Mucosa of stomach (tissue), 1 donor: ENCODE measurements at regions not wholly inside any gene's neighbourhood (a gene's known extent, or its start where the extent isn't known, plus 50 kb on each side); places are given as distances from the start of the nearest gene placed in this dataset.
"Not testable (repeated sequence)": the region's sequence is repeated elsewhere in the genome, so short reads cannot be mapped to it uniquely, and the experiment has no call there.

Experiments
- H3K27me3 ChIP-seq: one replicate; pipeline ENCODE4 v1.7.0; 2013; ENCODE audit warnings: mild to moderate bottlenecking, low read length; ENCODE audit not compliant: control insufficient read depth, insufficient read depth
- H3K36me3 ChIP-seq: one replicate; pipeline ENCODE4 v1.7.0; 2013; ENCODE audit warnings: low read length; ENCODE audit not compliant: control insufficient read depth, insufficient read depth
- H3K4me1 ChIP-seq: one replicate; pipeline ENCODE4 v1.7.0; 2013; ENCODE audit warnings: mild to moderate bottlenecking, low read length; ENCODE audit not compliant: control insufficient read depth, insufficient read depth
- H3K4me3 ChIP-seq: one replicate; pipeline ENCODE4 v1.7.0; 2013; ENCODE audit warnings: low read length
- H3K9ac ChIP-seq: one replicate; pipeline ENCODE4 v1.7.0; 2013; ENCODE audit warnings: mild to moderate bottlenecking, low read length, moderate library complexity
- H3K9me3 ChIP-seq: one replicate; pipeline ENCODE4 v1.7.0; 2013; ENCODE audit warnings: mild to moderate bottlenecking, low read length, moderate library complexity; ENCODE audit not compliant: control insufficient read depth
- donor health status: Pancreatic carcinoma.

GRCh38 chr5:68055686-68056085 lies 159.9 kb upstream of the PIK3R1 start:
- H3K9me3 ChIP-seq, result no peaks in the 10 kb centered on the region
- no peaks in the 10 kb centered on the region for H3K4me1 ChIP-seq

GRCh38 chr5:68054638-68055037 lies 160.9 kb upstream of the PIK3R1 start:
- Histone ChIP-seq H3K9ac (no peak overlapping the region), H3K4me3 (no peak overlapping the region), H3K36me3 (no peaks in the 10 kb centered on the region), H3K27me3 (no peaks in the 10 kb centered on the region), H3K4me1 (no peaks in the 10 kb centered on the region), H3K9me3 (no peaks in the 10 kb centered on the region)

More at GRCh38 chr5:68055686-68056085, 159.9 kb upstream of the PIK3R1 start:
- H3K4me3 ChIP-seq, result no peak overlapping the region
- H3K27me3 ChIP-seq, result no peaks in the 10 kb centered on the region
- H3K36me3 ChIP-seq, result no peaks in the 10 kb centered on the region
- H3K9ac ChIP-seq, result no peak overlapping the region

DNA sequence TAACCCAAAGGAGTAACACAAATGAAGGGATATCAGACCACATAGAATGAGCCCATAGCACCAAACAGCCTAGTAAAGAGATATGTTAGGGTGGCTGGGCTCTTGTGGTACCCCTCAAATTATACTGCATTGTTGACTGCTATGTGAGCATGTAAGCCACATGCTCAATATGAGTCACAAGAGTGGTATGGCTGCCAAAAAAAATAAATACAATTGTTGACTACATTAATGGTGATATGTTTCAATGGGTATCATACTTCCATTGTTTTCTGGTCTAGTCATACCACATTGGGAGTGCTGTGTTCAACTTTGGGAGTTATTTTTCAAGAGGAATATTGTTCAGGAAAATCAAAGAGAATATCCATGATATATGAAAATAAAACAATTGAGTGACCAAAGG lies 162.4 kb upstream of the PIK3R1 start:
- Histone ChIP-seq H3K27me3 (no peaks in the 10 kb centered on the region), H3K4me1 (no peaks in the 10 kb centered on the region), H3K36me3 (no peaks in the 10 kb centered on the region), H3K9ac (no peak overlapping the region), H3K4me3 (no peak overlapping the region), H3K9me3 (no peaks in the 10 kb centered on the region)

- Histone ChIP-seq H3K27me3 (no peaks in the 10 kb centered on the region), H3K36me3 (no peaks in the 10 kb centered on the region)
Observed at GRCh38 chr5:68049053-68049713, 166.4 kb upstream of the PIK3R1 start.

GRCh38 chr5:68048516-68048915 lies 167.0 kb upstream of the PIK3R1 start:
- Histone ChIP-seq H3K9ac (no peak overlapping the region), H3K9me3 (no peaks in the 10 kb centered on the region), H3K27me3 (no peaks in the 10 kb centered on the region), H3K4me3 (no peak overlapping the region), H3K4me1 (no peaks in the 10 kb centered on the region), H3K36me3 (no peaks in the 10 kb centered on the region)

More at GRCh38 chr5:68049053-68049713, 166.4 kb upstream of the PIK3R1 start:
- Histone ChIP-seq H3K4me1 (no peaks in the 10 kb centered on the region), H3K4me3 (no peak overlapping the region), H3K9me3 (no peaks in the 10 kb centered on the region), H3K9ac (no peak overlapping the region)

DNA sequence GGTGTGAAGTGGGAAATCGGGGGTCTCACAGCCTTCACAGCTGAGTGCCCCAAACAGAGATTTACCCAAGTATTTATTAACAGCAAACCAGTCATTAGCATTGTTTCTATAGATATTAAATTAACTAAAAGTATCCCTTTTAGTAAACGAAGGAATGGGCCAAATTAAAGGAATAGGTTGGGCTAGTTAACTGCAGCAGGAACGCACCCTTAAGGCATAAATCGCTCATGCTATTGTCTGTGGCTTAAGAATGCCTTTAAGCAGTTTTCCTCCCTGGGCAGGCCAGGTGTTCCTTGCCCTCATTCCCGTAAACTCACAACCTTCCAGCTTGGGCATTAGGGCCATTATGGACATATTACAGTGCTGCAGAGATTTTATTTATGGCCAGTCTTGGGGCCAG lies 167.5 kb upstream of the PIK3R1 start:
- H3K27me3 ChIP-seq, H3K4me3 ChIP-seq, H3K4me1 ChIP-seq, H3K36me3 ChIP-seq, H3K9ac ChIP-seq, H3K9me3 ChIP-seq: not testable (repeated sequence)

GRCh38 chr5:68047035-68047434 lies 168.5 kb upstream of the PIK3R1 start:
- Histone ChIP-seq H3K9ac (no peak overlapping the region), H3K9me3 (no peaks in the 10 kb centered on the region), H3K36me3 (no peaks in the 10 kb centered on the region), H3K27me3 (no peaks in the 10 kb centered on the region), H3K4me1 (no peaks in the 10 kb centered on the region), H3K4me3 (no peak overlapping the region)

- no peaks in the 10 kb centered on the region for H3K27me3 ChIP-seq
- H3K9me3 ChIP-seq, result no peaks in the 10 kb centered on the region
- no peak overlapping the region for H3K9ac ChIP-seq
- no peak overlapping the region for H3K4me3 ChIP-seq
- no peaks in the 10 kb centered on the region for H3K4me1 ChIP-seq
- no peaks in the 10 kb centered on the region for H3K36me3 ChIP-seq
Observed at GRCh38 chr5:68046445-68046844, 169.1 kb upstream of the PIK3R1 start.

DNA sequence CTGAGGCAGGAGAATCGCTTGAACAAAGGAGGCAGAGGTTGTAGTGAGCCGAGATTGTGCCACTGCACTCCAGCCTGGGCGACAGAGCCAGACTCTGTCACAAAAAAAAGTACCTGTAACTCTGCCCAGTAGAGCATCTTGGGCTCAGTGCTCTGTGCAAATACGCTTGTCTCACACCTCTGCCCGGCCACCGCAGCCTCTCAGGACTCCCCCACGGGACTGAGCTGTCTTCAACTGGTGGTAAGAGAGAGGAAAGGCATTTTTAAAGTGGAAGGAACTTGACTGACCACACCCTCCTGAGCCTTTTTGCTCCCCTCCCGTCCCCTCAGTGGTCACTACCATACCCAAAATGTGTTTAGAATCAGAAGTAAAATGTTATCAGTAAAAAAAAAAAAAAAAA lies 174.3 kb upstream of the PIK3R1 start:
- H3K4me1 ChIP-seq, result peaks cover 4% of the 10 kb centered on the region

GRCh38 chr5:68037546-68037945 lies 178.0 kb upstream of the PIK3R1 start:
- no peaks in the 10 kb centered on the region for H3K27me3 ChIP-seq
- no peak overlapping the region for H3K4me3 ChIP-seq
- no peaks in the 10 kb centered on the region for H3K36me3 ChIP-seq
- H3K9ac ChIP-seq, result no peak overlapping the region
- peaks cover 39% of the 10 kb centered on the region for H3K4me1 ChIP-seq
- H3K9me3 ChIP-seq, result no peaks in the 10 kb centered on the region

More for the DNA sequence above, 174.3 kb upstream of the PIK3R1 start:
- no peaks in the 10 kb centered on the region for H3K9me3 ChIP-seq
- H3K36me3 ChIP-seq, result no peaks in the 10 kb centered on the region
- H3K27me3 ChIP-seq, result no peaks in the 10 kb centered on the region
- no peak overlapping the region for H3K9ac ChIP-seq
- H3K4me3 ChIP-seq, result no peak overlapping the region

GRCh38 chr5:68033961-68034571 lies 181.5 kb upstream of the PIK3R1 start:
- H3K36me3 ChIP-seq, result no peaks in the 10 kb centered on the region
- no peak overlapping the region for H3K9ac ChIP-seq
- peaks cover 44% of the 10 kb centered on the region for H3K4me1 ChIP-seq
- H3K27me3 ChIP-seq, result no peaks in the 10 kb centered on the region
- no peak overlapping the region for H3K4me3 ChIP-seq
- H3K9me3 ChIP-seq, result no peaks in the 10 kb centered on the region

DNA sequence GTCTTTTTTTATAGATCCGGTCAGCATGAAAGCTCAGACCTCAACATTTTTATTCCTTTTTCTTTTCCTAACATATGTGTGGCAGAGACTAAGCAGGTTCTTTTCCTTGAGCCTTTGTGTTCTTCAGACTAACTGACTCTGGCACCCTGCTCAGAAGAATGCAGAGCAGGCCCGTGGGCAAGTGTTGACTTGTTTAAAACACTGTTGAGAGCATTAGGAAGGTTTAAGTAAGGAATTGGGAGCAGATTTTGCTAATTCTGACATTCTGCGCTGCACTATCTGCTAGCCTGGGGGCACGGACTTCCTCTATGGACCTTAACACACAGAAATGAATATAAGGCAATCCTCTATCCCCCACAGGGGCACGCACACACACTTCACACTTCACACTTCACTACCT lies 182.5 kb upstream of the PIK3R1 start:
- peaks cover 54% of the 10 kb centered on the region for H3K4me1 ChIP-seq
- no peaks in the 10 kb centered on the region for H3K9me3 ChIP-seq
- no peaks in the 10 kb centered on the region for H3K36me3 ChIP-seq
- H3K27me3 ChIP-seq, result no peaks in the 10 kb centered on the region
- H3K9ac ChIP-seq, result no peak overlapping the region
- H3K4me3 ChIP-seq, result no peak overlapping the region
